ENCODE measurements at regions not wholly inside any gene's neighbourhood (a gene's known extent, or its start where the extent isn't known, plus 50 kb on each side); places are given as distances from the start of the nearest gene placed in this dataset.

- Histone ChIP-seq H3K36me3 (no peaks in the 10 kb centered on the region), H3K4me3 (no peak overlapping the region), H3K27ac (no peak overlapping the region), H3K4me1 (no peaks in the 10 kb centered on the region), H3K9ac (ENCODE audit: low read depth in 2 of 2, low read length in 2 of 2) (no peak overlapping the region), H3K9me3 (no peaks in the 10 kb centered on the region), H3K27me3 (no peaks in the 10 kb centered on the region)
- no peak for TF ChIP-seq CTCF (IDR thresholded peaks at IDR 0.05)
- DNase-seq, result no peak
- intact Hi-C loops (cut with DNase I), result no loop called here
Observed at GRCh38 chr13:78759704-78760103, 100.7 kb upstream of the OBI1 start.

GRCh38 chr13:78758549-78758948, 99.6 kb upstream of the OBI1 start:
- Histone ChIP-seq H3K27me3 (no peaks in the 10 kb centered on the region), H3K4me3 (no peak overlapping the region), H3K27ac (no peak overlapping the region), H3K9ac (ENCODE audit: low read depth in 2 of 2, low read length in 2 of 2) (no peak overlapping the region), H3K36me3 (no peaks in the 10 kb centered on the region), H3K9me3 (no peaks in the 10 kb centered on the region), H3K4me1 (no peaks in the 10 kb centered on the region)
- no peak for TF ChIP-seq CTCF (IDR thresholded peaks at IDR 0.05)
- DNase-seq, result no peak
- intact Hi-C loops (cut with DNase I), result no loop called here

GRCh38 chr13:78753435-78753834, 94.5 kb upstream of the OBI1 start:
- H3K4me1 ChIP-seq, result no peaks in the 10 kb centered on the region
- no peak overlapping the region for H3K9ac ChIP-seq (ENCODE audit: low read depth in 2 of 2, low read length in 2 of 2)
- H3K36me3 ChIP-seq, result no peaks in the 10 kb centered on the region
- intact Hi-C loops (cut with DNase I), result no loop called here
- H3K4me3 ChIP-seq, result no peak overlapping the region
- no peaks in the 10 kb centered on the region for H3K27me3 ChIP-seq
- no peaks in the 10 kb centered on the region for H3K9me3 ChIP-seq
- no peak overlapping the region for H3K27ac ChIP-seq
- TF ChIP-seq CTCF (IDR thresholded peaks at IDR 0.05), result no peak
- no peak for DNase-seq

GRCh38 chr13:78750735-78751134, 91.8 kb upstream of the OBI1 start:
- Histone ChIP-seq H3K4me3 (no peak overlapping the region), H3K9me3 (no peaks in the 10 kb centered on the region), H3K36me3 (no peaks in the 10 kb centered on the region), H3K9ac (ENCODE audit: low read depth in 2 of 2, low read length in 2 of 2) (no peak overlapping the region), H3K4me1 (no peaks in the 10 kb centered on the region), H3K27ac (no peak overlapping the region), H3K27me3 (no peaks in the 10 kb centered on the region)
- TF ChIP-seq CTCF (IDR thresholded peaks at IDR 0.05), result no peak
- intact Hi-C loops (cut with DNase I), result no loop called here
- DNase-seq, result no peak

- TF ChIP-seq CTCF (IDR thresholded peaks at IDR 0.05), result no peak
- Histone ChIP-seq H3K9me3 (no peaks in the 10 kb centered on the region), H3K9ac (ENCODE audit: low read depth in 2 of 2, low read length in 2 of 2) (no peak overlapping the region), H3K4me1 (no peaks in the 10 kb centered on the region), H3K27me3 (no peaks in the 10 kb centered on the region), H3K36me3 (no peaks in the 10 kb centered on the region), H3K4me3 (no peak overlapping the region), H3K27ac (no peak overlapping the region)
- intact Hi-C loops (cut with DNase I), result no loop called here
- DNase-seq, result no peak
Observed at GRCh38 chr13:78743973-78744372, 85.0 kb upstream of the OBI1 start.

GRCh38 chr13:78742659-78743058, 83.7 kb upstream of the OBI1 start:
- H3K27ac ChIP-seq, result no peak overlapping the region
- TF ChIP-seq CTCF (IDR thresholded peaks at IDR 0.05), result no peak
- no peaks in the 10 kb centered on the region for H3K4me1 ChIP-seq
- no peaks in the 10 kb centered on the region for H3K9me3 ChIP-seq
- no peak for DNase-seq
- no peak overlapping the region for H3K4me3 ChIP-seq
- H3K9ac ChIP-seq (ENCODE audit: low read depth in 2 of 2, low read length in 2 of 2), result no peak overlapping the region
- no peaks in the 10 kb centered on the region for H3K27me3 ChIP-seq
- H3K36me3 ChIP-seq, result no peaks in the 10 kb centered on the region
- intact Hi-C loops (cut with DNase I), result no loop called here
